VCaP (cell line): ENCODE measurements at regions not wholly inside any gene's neighbourhood (a gene's known extent, or its start where the extent isn't known, plus 50 kb on each side); places are given as distances from the start of the nearest gene placed in this dataset.
A peak's percentile ranks its signal among the peaks of the same experiment; 100 is the strongest.

Experiments used
- H3K27ac ChIP-seq: fragments of 450-650 bp; 2 replicates; pipeline ENCODE4 v1.5.1; 2017
- CTCF ChIP-seq: fragments of 450-650 bp; conservative IDR thresholded peaks from 2 replicates; pipeline ENCODE4 v1.5.1; 2017; ENCODE audit warnings: mild to moderate bottlenecking, moderate library complexity

- H3K27ac ChIP-seq = no peak overlapping the region
- TF ChIP-seq CTCF = no peak
Measured at GRCh38 chr18:72470391-72470790, 73.8 kb downstream of the CBLN2 start.

GRCh38 chr18:72468021-72468710 is 76.0 kb downstream of the CBLN2 start:
- H3K27ac ChIP-seq = no peak overlapping the region
- TF ChIP-seq CTCF = peak; percentile 42

GRCh38 chr18:72460210-72460680 is 83.9 kb downstream of the CBLN2 start:
- no peak overlapping the region for H3K27ac ChIP-seq
- TF ChIP-seq CTCF = no peak

- no peak for TF ChIP-seq CTCF
- H3K27ac ChIP-seq = no peak overlapping the region
Measured at GRCh38 chr18:72458271-72458670, 85.9 kb downstream of the CBLN2 start.

GRCh38 chr18:72456802-72457201 is 87.3 kb downstream of the CBLN2 start:
- no peak overlapping the region for H3K27ac ChIP-seq
- no peak for TF ChIP-seq CTCF

GRCh38 chr18:72452328-72452727 is 91.8 kb downstream of the CBLN2 start:
- no peak for TF ChIP-seq CTCF
- no peak overlapping the region for H3K27ac ChIP-seq

GRCh38 chr18:72444798-72445155 is 99.4 kb downstream of the CBLN2 start:
- TF ChIP-seq CTCF = no peak
- no peak overlapping the region for H3K27ac ChIP-seq
